NCI-H69 (cell line): ENCODE measurements at regions not wholly inside any gene's neighbourhood (a gene's known extent, or its start where the extent isn't known, plus 50 kb on each side); places are given as distances from the start of the nearest gene placed in this dataset.

ENCODE experiments used
- DNase-seq: peaks from one replicate; lab custom pipeline; 2025; lab: John Stamatoyannopoulos, UW

GRCh38 chr10:130769146-130770017 lies 542.1 kb downstream of the TCERG1L start:
- no peak for DNase-seq

- DNase-seq = no peak
Observed at GRCh38 chr10:130770018-130770630, 541.4 kb downstream of the TCERG1L start.

GRCh38 chr10:130771491-130771946 lies 540.0 kb downstream of the TCERG1L start:
- no peak for DNase-seq

- DNase-seq = no peak
Observed at GRCh38 chr10:130772056-130772455, 539.5 kb downstream of the TCERG1L start.

- no peak for DNase-seq
Observed at GRCh38 chr10:130772676-130773075, 538.8 kb downstream of the TCERG1L start.

GRCh38 chr10:130773941-130774340 lies 537.6 kb downstream of the TCERG1L start:
- DNase-seq = no peak

GRCh38 chr10:130774871-130775270 lies 536.6 kb downstream of the TCERG1L start:
- DNase-seq = no peak

- DNase-seq = no peak
Observed at GRCh38 chr10:130775311-130775710, 536.2 kb downstream of the TCERG1L start.

- no peak for DNase-seq
Observed at GRCh38 chr10:130776724-130777123, 534.8 kb downstream of the TCERG1L start.

GRCh38 chr10:130777507-130778165 lies 533.9 kb downstream of the TCERG1L start:
- DNase-seq = no peak

- no peak for DNase-seq
Observed at GRCh38 chr10:130778166-130778545, 533.4 kb downstream of the TCERG1L start.

- DNase-seq = no peak
Observed at GRCh38 chr10:130780763-130781162, 530.8 kb downstream of the TCERG1L start.

GRCh38 chr10:130781206-130781605 lies 530.3 kb downstream of the TCERG1L start:
- DNase-seq = no peak

- DNase-seq = no peak
Observed at GRCh38 chr10:130781623-130782022, 529.9 kb downstream of the TCERG1L start.

GRCh38 chr10:130782467-130782866 lies 529.1 kb downstream of the TCERG1L start:
- DNase-seq = no peak

- no peak for DNase-seq
Observed at GRCh38 chr10:130784326-130784725, 527.2 kb downstream of the TCERG1L start.

GRCh38 chr10:130786365-130786966 lies 525.1 kb downstream of the TCERG1L start:
- no peak for DNase-seq

- DNase-seq = no peak
Observed at GRCh38 chr10:130787243-130787642, 524.3 kb downstream of the TCERG1L start.

- DNase-seq = no peak
Observed at GRCh38 chr10:130787821-130788220, 523.7 kb downstream of the TCERG1L start.

GRCh38 chr10:130790339-130790738 lies 521.2 kb downstream of the TCERG1L start:
- DNase-seq = no peak

GRCh38 chr10:130792096-130792845 lies 519.2 kb downstream of the TCERG1L start:
- no peak for DNase-seq

- no peak for DNase-seq
Observed at GRCh38 chr10:130795819-130796218, 515.7 kb downstream of the TCERG1L start.
